Tibial nerve (tissue), 4 donors: ENCODE measurements at regions not wholly inside any gene's neighbourhood (a gene's known extent, or its start where the extent isn't known, plus 50 kb on each side); places are given as distances from the start of the nearest gene placed in this dataset.
A peak's percentile ranks its signal among the peaks of the same experiment; 100 is the strongest.

Experiments
- DNase-seq, 2 donors: peaks; one replicate each; pipeline ENCODE4 v3.0.0-alpha.2; 2019; ENCODE audit warnings: low spot score in 2 of 2
- H3K27ac ChIP-seq, 4 donors: fragments of 200-600 bp; sonication (generic) in 3 of 4; one replicate each; pipeline ENCODE4 v1.5.1; 2017 to 2019; ENCODE audit warnings: mild to moderate bottlenecking in 1 of 4
- H3K27me3 ChIP-seq, 2 donors: fragments of 200-600 bp; sonication (generic) in 1 of 2; one replicate each; pipeline versions ENCODE4 v1.5.1 to v1.6.0; 2017 to 2019
- H3K36me3 ChIP-seq, 3 donors: fragments of 200-600 bp; sonication (generic); one replicate each; pipeline ENCODE4 v1.5.1; 2018 to 2019
- H3K4me1 ChIP-seq, 4 donors: fragments of 200-600 bp; sonication (generic) in 3 of 4; one replicate each; pipeline ENCODE4 v1.5.1; 2017 to 2019
- H3K4me3 ChIP-seq, 4 donors: fragments of 200-600 bp; sonication (generic) in 3 of 4; one replicate each; pipeline ENCODE4 v1.5.1; 2017 to 2019; ENCODE audit warnings: mild to moderate bottlenecking in 1 of 4, moderate library complexity in 1 of 4
- H3K9me3 ChIP-seq, 4 donors: fragments of 200-600 bp; sonication (generic) in 3 of 4; one replicate each; pipeline ENCODE4 v1.5.1; 2017 to 2019
- EP300 ChIP-seq, 2 donors: sonication (generic); formaldehyde crosslinking; IDR thresholded peaks; one replicate each; pipeline ENCODE4 v1.6.1; 2017; ENCODE audit warnings: antibody characterized with exemption in 2 of 2, mild to moderate bottlenecking in 1 of 2
- POLR2A ChIP-seq, 2 donors: fragments of 450-650 bp; IDR thresholded peaks; one replicate each; pipeline ENCODE4 v1.6.1; 2017; ENCODE audit warnings: antibody characterized with exemption in 2 of 2, mild to moderate bottlenecking in 2 of 2, moderate library complexity in 2 of 2
- WGBS, 2 donors: methylation state at CpG; one replicate each; pipeline ENCODE4 v1.1.5; 2018; 5-methylcytosine and 5-hydroxymethylcytosine counted together
- TF ChIP-seq, protein P1 (sequence below), 5 experiments: fragments of 200-600 bp in 3 of 5; fragments of 450-650 bp in 2 of 5; sonication (generic) in 3 of 5; IDR thresholded peaks; one replicate each; pipeline ENCODE4 v1.5.1; 2016 to 2019; ENCODE audit warnings: antibody characterized with exemption in 5 of 5, mild to moderate bottlenecking in 3 of 5, moderate library complexity in 2 of 5

DNA sequence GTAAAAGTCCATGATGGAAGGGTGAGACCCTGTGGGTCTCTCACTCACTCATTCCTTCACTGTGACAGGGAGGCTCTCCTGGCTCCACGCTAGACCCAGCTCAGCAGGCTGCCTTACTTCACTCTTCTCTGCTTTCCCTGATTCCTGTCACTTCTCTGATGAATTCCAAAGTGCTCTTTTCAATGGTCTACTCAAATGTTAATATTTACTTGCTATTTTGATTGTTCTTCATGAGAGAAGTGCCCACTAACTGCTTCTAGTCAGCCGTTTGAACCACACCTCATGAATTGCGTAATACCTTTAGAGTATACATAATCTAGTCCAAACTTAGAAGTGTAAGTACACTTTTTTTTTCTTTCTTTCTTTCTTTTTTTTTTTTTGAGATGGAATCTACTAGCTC, 1350.2 kb upstream of the RAG2 start:
- no peak overlapping the region for H3K27ac ChIP-seq
- H3K27me3 ChIP-seq, result no peaks in the 10 kb centered on the region
- no peaks in the 10 kb centered on the region for H3K36me3 ChIP-seq
- no peak for TF ChIP-seq EP300 (IDR thresholded peaks at IDR 0.05)
- TF ChIP-seq, protein P1, sequence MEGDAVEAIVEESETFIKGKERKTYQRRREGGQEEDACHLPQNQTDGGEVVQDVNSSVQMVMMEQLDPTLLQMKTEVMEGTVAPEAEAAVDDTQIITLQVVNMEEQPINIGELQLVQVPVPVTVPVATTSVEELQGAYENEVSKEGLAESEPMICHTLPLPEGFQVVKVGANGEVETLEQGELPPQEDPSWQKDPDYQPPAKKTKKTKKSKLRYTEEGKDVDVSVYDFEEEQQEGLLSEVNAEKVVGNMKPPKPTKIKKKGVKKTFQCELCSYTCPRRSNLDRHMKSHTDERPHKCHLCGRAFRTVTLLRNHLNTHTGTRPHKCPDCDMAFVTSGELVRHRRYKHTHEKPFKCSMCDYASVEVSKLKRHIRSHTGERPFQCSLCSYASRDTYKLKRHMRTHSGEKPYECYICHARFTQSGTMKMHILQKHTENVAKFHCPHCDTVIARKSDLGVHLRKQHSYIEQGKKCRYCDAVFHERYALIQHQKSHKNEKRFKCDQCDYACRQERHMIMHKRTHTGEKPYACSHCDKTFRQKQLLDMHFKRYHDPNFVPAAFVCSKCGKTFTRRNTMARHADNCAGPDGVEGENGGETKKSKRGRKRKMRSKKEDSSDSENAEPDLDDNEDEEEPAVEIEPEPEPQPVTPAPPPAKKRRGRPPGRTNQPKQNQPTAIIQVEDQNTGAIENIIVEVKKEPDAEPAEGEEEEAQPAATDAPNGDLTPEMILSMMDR (IDR thresholded peaks at IDR 0.05), result no peak
- TF ChIP-seq POLR2A (IDR thresholded peaks at IDR 0.05), result no peak
- H3K9me3 ChIP-seq, result peaks cover 0 to 25% (median 4%) of the 10 kb centered on the region in 4 donors
- H3K4me1 ChIP-seq, result no peaks in the 10 kb centered on the region
- DNase-seq, result no peak
- H3K4me3 ChIP-seq, result no peak overlapping the region
- 84 to 88% methylated on average over 3 of the region's 3 CpGs for WGBS, 2 donors

DNA sequence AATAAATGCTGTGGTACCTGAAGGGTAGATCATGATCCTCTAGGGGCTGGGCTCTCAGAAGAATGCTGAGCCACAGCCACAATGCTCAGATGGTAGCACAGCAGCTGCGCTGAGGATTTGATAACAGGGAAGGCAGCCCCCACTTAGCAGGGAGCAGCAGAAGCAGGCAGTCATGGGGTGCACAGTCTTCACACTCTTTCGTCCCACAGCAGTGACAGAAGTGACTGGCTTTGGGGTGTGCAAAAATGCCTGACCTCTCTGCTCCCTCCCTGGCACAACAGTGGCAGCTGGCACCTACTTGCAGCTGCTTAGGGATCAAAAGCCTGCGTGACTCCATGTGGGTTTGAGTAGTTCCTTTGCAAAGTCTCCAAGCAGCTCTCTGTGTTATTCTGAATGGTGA, 1349.8 kb upstream of the RAG2 start:
- Histone ChIP-seq H3K27ac (no peak overlapping the region), H3K27me3 (no peaks in the 10 kb centered on the region), H3K4me3 (no peak overlapping the region), H3K36me3 (no peaks in the 10 kb centered on the region), H3K9me3 (peaks cover 0 to 25% (median 4%) of the 10 kb centered on the region in 4 donors), H3K4me1 (no peaks in the 10 kb centered on the region)
- TF ChIP-seq, protein P1 (IDR thresholded peaks at IDR 0.05), result no peak
- no peak for TF ChIP-seq EP300 (IDR thresholded peaks at IDR 0.05)
- TF ChIP-seq POLR2A (IDR thresholded peaks at IDR 0.05), result no peak
- no peak for DNase-seq
- WGBS, 2 donors, result 67 to 89% methylated on average over 3 of the region's 3 CpGs

DNA sequence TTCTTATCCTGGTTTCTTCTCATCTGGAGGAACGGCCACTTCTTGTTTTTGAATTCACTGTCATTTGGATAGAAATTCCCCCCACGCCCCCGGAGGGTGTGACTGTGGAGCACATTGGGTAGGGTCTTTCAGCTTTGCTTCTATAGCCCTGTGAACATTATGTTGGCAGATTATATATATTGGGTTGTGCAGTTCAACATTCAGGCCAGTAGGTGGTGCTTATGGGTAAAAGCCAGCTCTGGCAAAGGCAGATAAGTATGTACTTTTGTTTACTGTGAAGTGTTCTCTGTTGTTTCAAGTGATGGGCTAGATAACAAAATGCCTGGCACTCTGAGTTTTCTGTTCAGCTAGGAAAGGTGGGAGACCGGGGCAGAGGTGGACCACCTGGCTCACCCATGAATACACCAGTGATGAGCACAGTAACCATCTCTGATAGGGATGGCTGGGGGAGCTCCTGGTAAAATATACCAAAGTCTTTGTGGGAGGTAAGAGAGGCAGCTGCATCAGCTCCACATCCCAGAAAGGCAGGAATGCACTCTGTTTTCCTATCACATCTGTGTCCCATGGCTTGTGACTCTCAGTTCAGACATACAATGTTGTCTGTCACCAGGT, 1348.2 kb upstream of the RAG2 start:
- no peak for DNase-seq
- Histone ChIP-seq H3K4me3 (no peak overlapping the region), H3K36me3 (no peaks in the 10 kb centered on the region), H3K4me1 (no peaks in the 10 kb centered on the region), H3K27ac (no peak overlapping the region), H3K27me3 (no peaks in the 10 kb centered on the region), H3K9me3 (peaks cover 0 to 25% (median 4%) of the 10 kb centered on the region in 4 donors)
- WGBS, 2 donors, result 65 to 76% methylated on average over 4 of the region's 4 CpGs
- TF ChIP-seq POLR2A (IDR thresholded peaks at IDR 0.05) (no peak), EP300 (IDR thresholded peaks at IDR 0.05) (no peak)
- TF ChIP-seq, protein P1 (IDR thresholded peaks at IDR 0.05), result peak in 4 of 5 experiments; percentile 13 to 46 (median 22)

DNA sequence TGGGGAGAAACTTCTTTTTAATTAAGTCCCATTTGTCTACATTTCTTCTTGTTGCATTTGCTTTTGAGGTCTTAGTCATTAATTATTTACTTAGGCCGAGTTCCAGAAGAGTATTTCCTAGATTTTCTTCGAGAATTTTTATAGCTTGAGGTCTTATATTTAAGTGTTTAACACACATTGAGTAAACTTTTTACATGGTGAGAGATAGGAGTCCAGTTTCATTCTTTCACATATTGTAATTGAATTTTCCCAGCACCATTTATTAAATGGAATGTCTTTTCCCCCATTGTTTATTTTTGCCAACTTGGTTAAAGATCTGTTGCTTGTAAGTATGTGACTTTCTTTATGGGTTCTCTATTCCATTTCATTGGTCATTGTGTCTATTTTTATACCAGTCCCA, 1344.0 kb upstream of the RAG2 start:
- no peaks in the 10 kb centered on the region for H3K4me1 ChIP-seq
- peaks cover 0 to 25% (median 4%) of the 10 kb centered on the region in 4 donors for H3K9me3 ChIP-seq
- no peak overlapping the region for H3K27ac ChIP-seq
- H3K27me3 ChIP-seq, result no peaks in the 10 kb centered on the region
- WGBS, 2 donors, result 62 to 71% methylated on average over 2 of the region's 2 CpGs
- DNase-seq, result no peak
- TF ChIP-seq POLR2A (IDR thresholded peaks at IDR 0.05) (no peak), EP300 (IDR thresholded peaks at IDR 0.05) (no peak)
- TF ChIP-seq, protein P1 (IDR thresholded peaks at IDR 0.05), result no peak
- no peak overlapping the region for H3K4me3 ChIP-seq
- no peaks in the 10 kb centered on the region for H3K36me3 ChIP-seq

DNA sequence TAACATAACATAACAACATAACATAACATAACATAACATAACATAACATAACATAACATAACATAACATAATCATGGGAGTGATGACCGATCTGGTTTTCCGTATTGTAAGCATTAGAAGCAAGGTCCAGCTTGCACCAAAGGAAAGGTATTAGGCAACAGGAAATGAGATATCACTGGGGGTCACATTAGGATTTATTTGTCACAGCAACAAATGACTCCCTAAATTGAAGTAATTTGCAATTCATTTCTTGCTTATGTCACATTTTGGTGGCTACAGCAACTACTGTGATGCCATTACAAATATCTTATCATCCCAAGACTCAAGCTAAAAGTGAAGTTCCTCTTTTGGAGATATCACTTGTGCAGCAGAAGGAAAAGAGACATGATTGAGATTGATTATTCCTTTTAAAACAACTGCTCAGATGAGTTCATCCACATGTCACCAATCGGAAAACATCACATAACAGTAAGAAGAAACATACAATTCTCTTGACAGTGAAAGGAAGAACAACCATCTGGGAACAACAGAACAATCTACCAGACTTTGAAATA, 1331.1 kb upstream of the RAG2 start:
- Histone ChIP-seq H3K27ac (no peak overlapping the region), H3K36me3 (no peaks in the 10 kb centered on the region), H3K4me1 (no peaks in the 10 kb centered on the region), H3K4me3 (no peak overlapping the region), H3K9me3 (peaks cover 0 to 4% (median 0%) of the 10 kb centered on the region in 4 donors), H3K27me3 (no peaks in the 10 kb centered on the region)
- DNase-seq, result no peak
- 92 to 96% methylated on average over 3 of the region's 3 CpGs for WGBS, 2 donors
- TF ChIP-seq, protein P1 (IDR thresholded peaks at IDR 0.05), result no peak
- TF ChIP-seq EP300 (IDR thresholded peaks at IDR 0.05), result no peak
